NB4 (cell line): ENCODE measurements at regions not wholly inside any gene's neighbourhood (a gene's known extent, or its start where the extent isn't known, plus 50 kb on each side); places are given as distances from the start of the nearest gene placed in this dataset.

Experiments used
- CTCF ChIP-seq: IDR thresholded peaks from one replicate; pipeline ENCODE4 v1.5.1; 2012; ENCODE audit warnings: low read depth, low read length
- MYC ChIP-seq: IDR thresholded peaks from 2 replicates; pipeline ENCODE4 v1.6.1; 2011; ENCODE audit warnings: low read depth, low read length
- POLR2A ChIP-seq: IDR thresholded peaks from 2 replicates; pipeline ENCODE4 v1.6.1; 2011; ENCODE audit warnings: mild to moderate bottlenecking; ENCODE audit not compliant: insufficient read length; ENCODE audit errors: extremely low read depth

- TF ChIP-seq CTCF (no peak), POLR2A (no peak), MYC (no peak)
Measured at GRCh38 chr11:43554148-43554473, 126.4 kb upstream of the HSD17B12 start.
